NOMO-1 treated with DMSO at 0.1 percent for 48 hours (cell line): ENCODE measurements at regions not wholly inside any gene's neighbourhood (a gene's known extent, or its start where the extent isn't known, plus 50 kb on each side); places are given as distances from the start of the nearest gene placed in this dataset.
"Not testable (repeated sequence)": the region's sequence is repeated elsewhere in the genome, so short reads cannot be mapped to it uniquely, and the experiment has no call there.

Source experiments
- DNase-seq: peaks from one replicate; lab custom pipeline; 2025; ENCODE audit not compliant: unreplicated experiment; lab: John Stamatoyannopoulos, UW

- DNase-seq = no peak
Observed at GRCh38 chr15:56811586-56811985, 78.3 kb upstream of the ZNF280D start.

- no peak for DNase-seq
Observed at GRCh38 chr15:56808160-56808559, 74.9 kb upstream of the ZNF280D start.

GRCh38 chr15:56806148-56806536, 72.8 kb upstream of the ZNF280D start:
- DNase-seq = no peak

DNA sequence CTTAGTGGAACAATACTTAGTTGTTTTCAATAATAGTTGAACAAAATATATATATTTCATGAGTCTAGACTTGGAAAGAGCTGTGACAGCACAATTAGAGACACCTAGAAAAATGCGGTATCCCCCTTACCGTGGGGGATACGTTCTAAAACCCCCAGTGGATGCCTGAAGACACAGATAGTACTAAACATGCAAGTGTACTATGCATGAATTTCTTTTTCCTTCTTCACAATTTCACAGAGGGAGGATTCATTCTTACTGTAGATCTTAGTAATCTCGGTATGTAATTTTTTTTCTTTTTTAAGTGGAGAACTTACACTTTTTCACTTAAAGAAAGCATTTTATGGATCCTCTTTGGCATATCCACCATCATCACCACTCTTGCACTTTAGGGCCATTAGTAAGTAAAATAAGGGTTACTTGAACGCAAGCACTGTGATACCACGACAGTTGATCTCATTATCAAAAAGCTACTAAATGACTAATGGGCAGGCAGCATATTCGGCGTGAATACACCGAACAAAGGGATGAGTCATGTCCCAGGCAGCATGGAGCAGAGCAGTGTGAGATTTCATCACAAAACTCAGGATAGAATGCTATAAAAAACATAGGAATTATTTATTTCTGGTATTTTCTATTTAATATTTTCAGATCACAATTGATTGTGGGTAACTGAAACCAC, 72.3 kb upstream of the ZNF280D start:
- DNase-seq = peak; percentile 20

- no peak for DNase-seq
Observed at GRCh38 chr15:56804938-56805337, 71.6 kb upstream of the ZNF280D start.

DNA sequence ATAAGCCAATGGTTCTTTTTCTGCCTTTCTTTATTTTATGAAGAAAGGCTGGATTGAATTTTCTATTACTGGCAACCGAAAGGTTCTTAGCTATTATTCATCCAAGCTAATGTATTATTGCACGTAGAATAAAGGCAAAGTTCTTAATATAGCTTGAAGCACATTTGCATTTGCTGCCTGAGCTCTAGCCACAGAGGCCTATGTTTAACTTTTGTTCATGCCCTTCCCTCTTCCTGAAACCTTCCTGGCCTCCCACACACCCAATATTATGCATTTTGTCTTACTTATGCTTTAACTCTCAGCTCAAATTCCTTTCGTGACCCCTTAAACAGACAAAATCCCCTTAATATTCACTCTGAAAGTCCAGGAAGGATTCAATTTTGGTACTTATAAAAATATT, 71.0 kb upstream of the ZNF280D start:
- DNase-seq = no peak

DNA sequence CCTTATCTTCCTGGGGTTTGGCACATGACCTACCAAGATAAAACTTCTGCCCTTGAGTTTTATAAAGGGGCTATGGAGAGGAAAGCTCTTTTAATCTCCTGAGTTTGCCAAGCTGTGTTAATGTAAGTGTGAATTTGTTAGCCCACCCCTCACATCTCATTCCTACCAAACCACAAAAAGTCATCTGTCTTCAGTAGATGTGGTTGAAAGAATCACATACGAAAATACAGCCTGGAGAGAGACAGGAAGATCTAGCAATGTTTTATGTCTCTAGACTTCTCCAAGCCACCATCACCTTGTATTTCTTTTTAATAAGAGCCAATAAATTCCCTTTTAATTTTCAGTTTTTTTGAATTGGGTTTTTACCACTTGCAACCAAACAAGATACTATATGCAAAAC, 68.9 kb upstream of the ZNF280D start:
- DNase-seq = no peak

- DNase-seq = no peak
Observed at GRCh38 chr15:56798639-56799038, 65.3 kb upstream of the ZNF280D start.

DNA sequence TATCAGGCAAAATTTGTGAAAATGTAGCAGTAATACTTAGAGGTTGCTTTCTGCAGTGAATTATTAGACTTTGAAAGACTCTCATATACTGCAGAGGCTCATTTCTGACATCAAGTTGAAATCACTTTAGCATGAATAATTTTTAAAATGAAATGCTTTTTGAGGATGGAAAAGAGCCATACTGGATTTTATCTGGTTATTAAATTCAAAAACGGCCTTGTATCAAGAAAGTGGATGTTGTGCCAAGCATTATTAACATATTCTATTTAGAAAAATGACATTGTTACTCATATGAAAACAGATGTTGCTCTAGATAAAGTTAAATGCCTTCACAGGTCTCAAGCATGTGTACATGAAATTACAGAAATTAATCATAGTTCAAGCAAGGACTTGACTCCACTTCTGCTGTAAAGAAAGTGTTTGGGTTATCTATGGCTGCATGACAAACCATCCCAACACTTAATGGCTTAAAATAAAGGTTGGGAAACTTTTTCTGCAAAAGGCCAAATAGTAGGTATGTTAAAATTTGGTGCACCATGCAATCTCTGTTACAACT, 64.5 kb upstream of the ZNF280D start:
- no peak for DNase-seq

GRCh38 chr15:56795502-56795901, 62.2 kb upstream of the ZNF280D start:
- no peak for DNase-seq

GRCh38 chr15:56794553-56795329, 61.4 kb upstream of the ZNF280D start:
- no peak for DNase-seq

DNA sequence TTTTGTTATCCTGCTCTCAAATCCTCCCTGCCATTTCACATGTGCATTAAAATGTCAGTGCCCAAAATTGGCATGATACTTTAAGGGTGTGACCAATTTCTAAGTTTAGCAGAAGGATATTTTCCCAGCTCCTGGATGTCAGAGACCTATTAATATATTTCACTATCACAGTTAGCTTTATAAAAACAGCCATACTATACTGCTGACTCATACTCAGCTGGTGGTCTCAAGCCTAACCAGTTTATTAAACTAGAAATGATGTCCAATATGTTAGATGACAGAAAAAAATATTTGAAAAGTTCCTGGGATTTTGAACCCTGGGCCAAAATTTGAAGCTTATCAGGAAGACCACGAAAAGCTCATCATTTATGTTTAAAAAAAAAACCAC, 60.9 kb upstream of the ZNF280D start:
- DNase-seq = no peak

DNA sequence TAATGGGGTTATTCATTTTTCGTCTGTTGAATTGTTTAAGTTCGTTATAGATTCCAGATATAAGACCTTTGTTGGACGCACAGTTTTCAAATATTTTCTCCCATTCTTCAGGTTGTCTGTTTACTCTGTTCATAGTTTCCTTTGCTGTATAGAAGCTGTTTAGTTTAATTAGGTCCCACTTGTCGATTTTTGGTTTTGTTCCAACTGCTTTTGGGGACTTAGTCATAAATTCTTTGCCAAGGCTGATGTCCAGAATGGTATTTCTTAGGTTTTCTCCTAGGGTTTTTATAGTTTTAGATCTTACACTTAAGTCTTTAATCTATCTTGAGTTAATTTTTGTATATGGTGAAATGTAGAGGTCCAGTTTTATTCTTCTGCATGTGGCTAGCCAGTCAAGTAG, 58.9 kb upstream of the ZNF280D start:
- DNase-seq = no peak

DNA sequence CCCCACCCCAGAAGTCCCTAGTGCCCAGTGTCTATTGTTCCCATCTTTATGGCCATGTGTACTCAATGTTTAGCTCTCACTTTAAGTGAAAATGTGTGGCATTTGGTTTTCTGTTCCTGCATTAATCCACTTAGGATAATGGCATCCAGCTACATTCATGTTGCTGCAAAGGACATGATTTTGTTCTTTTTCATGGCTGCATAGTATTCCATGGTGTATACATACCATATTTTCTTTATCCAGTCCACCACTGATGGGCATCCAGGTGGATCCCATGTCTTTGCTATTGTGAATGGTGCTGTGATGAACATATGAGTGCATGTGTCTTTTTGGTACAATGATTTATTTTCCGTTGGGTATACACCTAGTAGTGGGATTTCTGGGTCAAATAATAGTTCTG, 58.2 kb upstream of the ZNF280D start:
- not testable (repeated sequence) for DNase-seq

DNA sequence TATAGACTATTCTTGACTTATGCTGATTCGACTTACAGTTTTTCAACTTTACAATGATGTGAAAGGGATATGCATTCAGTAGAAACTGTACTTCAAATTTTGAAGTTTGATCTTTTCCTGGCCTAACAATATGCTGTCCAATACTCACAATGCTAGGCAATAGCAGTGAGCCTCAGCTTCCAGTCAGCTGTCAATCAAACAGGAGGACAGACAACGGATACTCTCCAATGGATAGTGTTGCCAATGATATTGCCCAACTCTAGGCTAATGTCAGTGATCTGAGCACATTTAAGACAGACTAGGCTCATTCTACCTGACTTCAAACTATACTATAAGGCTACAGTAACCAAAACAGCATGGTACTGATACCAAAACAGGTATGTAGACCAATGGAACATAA, 55.0 kb upstream of the ZNF280D start:
- no peak for DNase-seq

GRCh38 chr15:56786966-56787365, 53.7 kb upstream of the ZNF280D start:
- DNase-seq = no peak

GRCh38 chr15:56783857-56784661, 50.8 kb upstream of the ZNF280D start:
- no peak for DNase-seq

DNA sequence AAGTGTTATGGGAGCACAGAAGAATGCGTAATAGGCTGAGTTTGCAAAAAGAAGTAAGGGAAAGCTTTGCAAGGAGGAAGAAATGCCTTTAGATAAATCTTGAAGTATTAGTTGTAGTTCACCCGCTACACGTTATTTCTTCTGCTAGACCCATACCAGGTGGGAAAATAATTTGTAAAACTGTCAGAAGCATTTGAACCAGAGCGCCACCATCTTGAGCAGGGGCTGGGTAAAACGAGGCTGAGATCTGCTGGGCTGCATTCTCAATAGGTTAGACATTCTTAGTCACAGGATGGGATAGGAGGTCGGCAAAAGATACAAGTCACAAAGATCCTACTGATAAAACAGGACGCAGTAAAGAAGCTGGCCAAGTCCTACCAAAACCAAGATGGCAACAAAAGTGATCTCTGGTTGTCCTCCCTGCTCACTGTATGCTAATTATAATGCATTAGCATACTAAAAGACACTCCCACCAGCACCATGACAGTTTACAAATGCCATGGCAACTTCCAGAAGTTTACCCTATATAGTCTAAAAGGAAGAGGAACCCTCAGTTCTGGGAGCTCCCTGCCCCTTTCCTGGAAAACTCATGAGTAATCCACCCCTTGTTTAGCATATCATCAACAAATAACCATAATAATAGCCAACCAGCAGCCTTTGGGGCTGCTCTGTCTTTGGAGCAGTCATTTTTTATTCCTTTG, 50.0 kb upstream of the ZNF280D start:
- DNase-seq = no peak
